Panc1 (cell line): ENCODE measurements at regions not wholly inside any gene's neighbourhood (a gene's known extent, or its start where the extent isn't known, plus 50 kb on each side); places are given as distances from the start of the nearest gene placed in this dataset.

Experiments
- ATAC-seq: fragments of 200-7000 bp; cut with Tn5 transposase; 2 replicates; pipeline ENCODE4 v1.9.1; 2020; ENCODE audit warnings: mild to moderate bottlenecking, moderate library complexity
- BruUV-seq: library from RNA; stranded (reverse); fragments of 400-500 nt; replicated peaks from 2 replicates; lab custom pipeline; 2021; lab: Mats Ljungman, UMichigan
- CTCF ChIA-PET: fragments of 300-600 bp; sonication (Branson Sonifier 250); formaldehyde crosslinking; loops from one replicate; lab custom pipeline; 2022; ENCODE audit warnings: antibody characterized with exemption; lab: Charles Lee
- POLR2A ChIA-PET: fragments of 300-600 bp; sonication (Branson Sonifier 250); formaldehyde crosslinking; loops from one replicate; lab custom pipeline; 2022; ENCODE audit warnings: antibody characterized with exemption; lab: Charles Lee
- DNase-seq: peaks from one replicate; pipeline ENCODE4 v3.0.0-alpha.2; 2010; ENCODE audit warnings: low read depth, low spot score
- H3K27ac ChIP-seq: 2 replicates; pipeline ENCODE4 v1.5.1; 2011; ENCODE audit warnings: mild to moderate bottlenecking, low read length, inconsistent platforms
- H3K27me3 ChIP-seq: fragments of 200-500 bp; sonication (Bioruptor generic); 2 replicates; pipeline ENCODE4 v1.6.0; 2014; ENCODE audit warnings: low read length, inconsistent platforms; ENCODE audit not compliant: control insufficient read depth, insufficient read depth
- H3K36me3 ChIP-seq: fragments of 200-500 bp; sonication (Bioruptor generic); 2 replicates; pipeline ENCODE4 v1.5.1; 2014; ENCODE audit warnings: inconsistent platforms, mild to moderate bottlenecking, low read length, moderate library complexity; ENCODE audit not compliant: control insufficient read depth, insufficient read depth
- H3K4me1 ChIP-seq: 2 replicates; pipeline ENCODE4 v1.5.1; 2011; ENCODE audit warnings: inconsistent platforms, mild to moderate bottlenecking, low read length, moderate library complexity; ENCODE audit not compliant: control insufficient read depth, insufficient read depth
- H3K4me3 ChIP-seq, 2 experiments: 2 replicates each; pipeline ENCODE4 v1.5.1; 2011 to 2012; ENCODE audit warnings: low read depth in 2 of 2, low read length in 2 of 2, mild to moderate bottlenecking in 2 of 2, inconsistent platforms in 1 of 2, moderate library complexity in 1 of 2
- H3K9me3 ChIP-seq: fragments of 200-500 bp; sonication (Bioruptor generic); 2 replicates; pipeline ENCODE4 v1.5.1; 2014; ENCODE audit warnings: low read depth, mild to moderate bottlenecking, inconsistent platforms, low read length, moderate library complexity; ENCODE audit not compliant: control insufficient read depth, insufficient read depth
- POLR2AphosphoS5 ChIP-seq: IDR thresholded peaks from 2 replicates; pipeline ENCODE4 v1.6.1; 2012; ENCODE audit warnings: mild to moderate bottlenecking, low read depth, low read length, moderate library complexity
- SIN3A ChIP-seq: IDR thresholded peaks from 2 replicates; pipeline ENCODE4 v1.6.1; 2012; ENCODE audit warnings: low read depth, mild to moderate bottlenecking, low read length, moderate library complexity, borderline replicate concordance; ENCODE audit not compliant: insufficient read depth
- TCF7L2 ChIP-seq: IDR thresholded peaks from 2 replicates; pipeline ENCODE4 v1.6.1; 2011; ENCODE audit warnings: mild to moderate bottlenecking, low read depth, low read length, inconsistent platforms
- in situ Hi-C: cut with HindIII; loops from 2 replicates; pipeline ENCODE4 v1.10.0; 2016; ENCODE audit warnings: low sequenced_read_pairs, low pct_unique_long_range_greater_than_20kb
- intact Hi-C: fragments of 100-400 bp; cut with micrococcal nuclease; formaldehyde crosslinking; loops from one replicate; pipeline ENCODE4 v1.10.0; 2022; ENCODE audit not compliant: unreplicated experiment
- TF ChIP-seq, protein P1 (sequence below), 2 experiments: IDR thresholded peaks; 2 replicates each; pipeline ENCODE4 v1.6.1; 2011 to 2012; ENCODE audit warnings: low read depth in 2 of 2, control low read depth in 1 of 2, low read length in 1 of 2, mild to moderate bottlenecking in 1 of 2, moderate library complexity in 1 of 2; ENCODE audit not compliant: insufficient read depth in 1 of 2
- TF ChIP-seq, protein P2 (sequence below): fragments of 450-650 bp; IDR thresholded peaks from 2 replicates; pipeline ENCODE4 v1.5.1; 2017; ENCODE audit warnings: mild to moderate bottlenecking

DNA sequence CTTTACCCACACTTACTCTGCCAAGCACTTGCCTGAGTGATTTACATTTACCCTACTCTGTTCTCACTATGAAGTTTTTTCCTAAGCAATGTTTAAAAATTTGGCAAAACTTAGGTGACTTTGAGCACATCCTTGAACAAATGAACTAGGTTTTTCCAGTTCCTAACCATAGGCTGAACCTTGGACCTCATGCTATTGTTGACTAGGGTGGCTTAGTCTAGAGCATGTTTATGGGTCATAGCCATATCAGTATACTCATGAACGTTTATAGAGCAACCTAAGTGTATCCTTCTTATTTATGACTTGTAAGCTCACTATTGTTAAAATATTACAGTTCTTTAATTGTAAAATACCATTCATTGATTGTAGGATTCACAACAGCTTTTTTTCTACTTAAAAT lies 85.0 kb upstream of the KRR1 start:
- in situ Hi-C loops (no loop called here), intact Hi-C loops (no loop called here)
- Histone ChIP-seq H3K36me3 (no peaks in the 10 kb centered on the region), H3K27ac (peak overlapping the region; percentile 45; the same call in 1 of the 2 replicates), H3K27me3 (no peaks in the 10 kb centered on the region), H3K4me1 (no peaks in the 10 kb centered on the region), H3K9me3 (peaks cover 20% of the 10 kb centered on the region; the same call in 1 of the 2 replicates), H3K4me3 (no peak overlapping the region)
- ChIA-PET CTCF (no interaction called here), POLR2A (no interaction called here)
- ATAC-seq: no peak
- TF ChIP-seq POLR2AphosphoS5 (no peak), TCF7L2 (no peak)
- TF ChIP-seq, protein P1, sequence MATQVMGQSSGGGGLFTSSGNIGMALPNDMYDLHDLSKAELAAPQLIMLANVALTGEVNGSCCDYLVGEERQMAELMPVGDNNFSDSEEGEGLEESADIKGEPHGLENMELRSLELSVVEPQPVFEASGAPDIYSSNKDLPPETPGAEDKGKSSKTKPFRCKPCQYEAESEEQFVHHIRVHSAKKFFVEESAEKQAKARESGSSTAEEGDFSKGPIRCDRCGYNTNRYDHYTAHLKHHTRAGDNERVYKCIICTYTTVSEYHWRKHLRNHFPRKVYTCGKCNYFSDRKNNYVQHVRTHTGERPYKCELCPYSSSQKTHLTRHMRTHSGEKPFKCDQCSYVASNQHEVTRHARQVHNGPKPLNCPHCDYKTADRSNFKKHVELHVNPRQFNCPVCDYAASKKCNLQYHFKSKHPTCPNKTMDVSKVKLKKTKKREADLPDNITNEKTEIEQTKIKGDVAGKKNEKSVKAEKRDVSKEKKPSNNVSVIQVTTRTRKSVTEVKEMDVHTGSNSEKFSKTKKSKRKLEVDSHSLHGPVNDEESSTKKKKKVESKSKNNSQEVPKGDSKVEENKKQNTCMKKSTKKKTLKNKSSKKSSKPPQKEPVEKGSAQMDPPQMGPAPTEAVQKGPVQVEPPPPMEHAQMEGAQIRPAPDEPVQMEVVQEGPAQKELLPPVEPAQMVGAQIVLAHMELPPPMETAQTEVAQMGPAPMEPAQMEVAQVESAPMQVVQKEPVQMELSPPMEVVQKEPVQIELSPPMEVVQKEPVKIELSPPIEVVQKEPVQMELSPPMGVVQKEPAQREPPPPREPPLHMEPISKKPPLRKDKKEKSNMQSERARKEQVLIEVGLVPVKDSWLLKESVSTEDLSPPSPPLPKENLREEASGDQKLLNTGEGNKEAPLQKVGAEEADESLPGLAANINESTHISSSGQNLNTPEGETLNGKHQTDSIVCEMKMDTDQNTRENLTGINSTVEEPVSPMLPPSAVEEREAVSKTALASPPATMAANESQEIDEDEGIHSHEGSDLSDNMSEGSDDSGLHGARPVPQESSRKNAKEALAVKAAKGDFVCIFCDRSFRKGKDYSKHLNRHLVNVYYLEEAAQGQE (IDR thresholded peaks at IDR 0.05; ENCODE audit: insufficient read depth in 1 of 2, low read depth in 2 of 2, low read length in 1 of 2): no peak
- BruUV-seq: no TSS peak
- no peak for DNase-seq

- ChIA-PET CTCF (no interaction called here), POLR2A (interaction anchor here (0.6 kb wide), 1 partner anchor 10 kb away, joined by 3 read pairs; no protein-coding TSS in a partner anchor)
- Histone ChIP-seq H3K27me3 (no peaks in the 10 kb centered on the region), H3K4me3 (no peak overlapping the region), H3K27ac (peak overlapping the region; percentile 60; the same call in 1 of the 2 replicates), H3K9me3 (peaks cover 17% of the 10 kb centered on the region; the same call in 1 of the 2 replicates), H3K4me1 (no peaks in the 10 kb centered on the region), H3K36me3 (no peaks in the 10 kb centered on the region)
- ATAC-seq (no peak), DNase-seq (no peak)
- no TSS peak for BruUV-seq
- TF ChIP-seq SIN3A (no peak), POLR2AphosphoS5 (no peak), TCF7L2 (no peak)
- TF ChIP-seq, protein P2, sequence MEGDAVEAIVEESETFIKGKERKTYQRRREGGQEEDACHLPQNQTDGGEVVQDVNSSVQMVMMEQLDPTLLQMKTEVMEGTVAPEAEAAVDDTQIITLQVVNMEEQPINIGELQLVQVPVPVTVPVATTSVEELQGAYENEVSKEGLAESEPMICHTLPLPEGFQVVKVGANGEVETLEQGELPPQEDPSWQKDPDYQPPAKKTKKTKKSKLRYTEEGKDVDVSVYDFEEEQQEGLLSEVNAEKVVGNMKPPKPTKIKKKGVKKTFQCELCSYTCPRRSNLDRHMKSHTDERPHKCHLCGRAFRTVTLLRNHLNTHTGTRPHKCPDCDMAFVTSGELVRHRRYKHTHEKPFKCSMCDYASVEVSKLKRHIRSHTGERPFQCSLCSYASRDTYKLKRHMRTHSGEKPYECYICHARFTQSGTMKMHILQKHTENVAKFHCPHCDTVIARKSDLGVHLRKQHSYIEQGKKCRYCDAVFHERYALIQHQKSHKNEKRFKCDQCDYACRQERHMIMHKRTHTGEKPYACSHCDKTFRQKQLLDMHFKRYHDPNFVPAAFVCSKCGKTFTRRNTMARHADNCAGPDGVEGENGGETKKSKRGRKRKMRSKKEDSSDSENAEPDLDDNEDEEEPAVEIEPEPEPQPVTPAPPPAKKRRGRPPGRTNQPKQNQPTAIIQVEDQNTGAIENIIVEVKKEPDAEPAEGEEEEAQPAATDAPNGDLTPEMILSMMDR: no peak
- in situ Hi-C loops (no loop called here), intact Hi-C loops (no loop called here)
Observed at GRCh38 chr12:75592638-75593335, 81.4 kb upstream of the KRR1 start.

DNA sequence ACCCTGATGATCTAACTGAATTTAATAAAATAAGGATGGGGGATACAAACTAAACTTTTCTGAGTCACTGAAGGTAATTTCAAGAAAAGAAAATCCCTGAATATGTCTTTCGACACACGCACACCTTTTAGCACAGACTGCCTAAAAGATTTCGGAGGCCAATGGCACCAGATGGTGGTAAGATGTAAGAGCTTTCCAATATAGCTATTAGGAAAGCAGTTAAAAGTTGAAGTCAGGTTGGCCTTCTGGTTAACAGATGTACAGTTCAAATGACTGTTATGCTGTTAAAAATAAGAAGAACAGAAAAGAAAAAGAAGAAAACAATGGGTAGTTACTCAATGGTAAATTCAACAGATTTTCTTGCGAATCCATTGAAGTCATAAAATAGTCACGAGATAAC lies 80.7 kb upstream of the KRR1 start:
- Histone ChIP-seq H3K27me3 (no peaks in the 10 kb centered on the region), H3K9me3 (peaks cover 20% of the 10 kb centered on the region; the same call in 1 of the 2 replicates), H3K27ac (peak overlapping the region; percentile 65; the same call in 1 of the 2 replicates), H3K4me1 (no peaks in the 10 kb centered on the region), H3K4me3 (no peak overlapping the region), H3K36me3 (no peaks in the 10 kb centered on the region)
- ATAC-seq: no peak
- intact Hi-C loops (no loop called here), in situ Hi-C loops (no loop called here)
- BruUV-seq: no TSS peak
- no peak for DNase-seq
- ChIA-PET CTCF (no interaction called here), POLR2A (no interaction called here)
- TF ChIP-seq TCF7L2 (no peak), POLR2AphosphoS5 (no peak), SIN3A (no peak)
- TF ChIP-seq, protein P1 (IDR thresholded peaks at IDR 0.05; ENCODE audit: insufficient read depth in 1 of 2, low read depth in 2 of 2, low read length in 1 of 2): no peak
- TF ChIP-seq, protein P2: no peak
